H9 (cell line): ENCODE measurements at regions not wholly inside any gene's neighbourhood (a gene's known extent, or its start where the extent isn't known, plus 50 kb on each side); places are given as distances from the start of the nearest gene placed in this dataset.

Source experiments
- DNase-seq: peaks from one replicate; pipeline ENCODE4 v3.0.0-alpha.2; 2017
- H2AFZ ChIP-seq: one replicate; pipeline ENCODE4 v1.6.1; 2013; ENCODE audit warnings: mild to moderate bottlenecking, low read length, control low read depth, moderate library complexity
- H2AK5ac ChIP-seq: 2 replicates; pipeline ENCODE4 v1.6.1; 2013; ENCODE audit warnings: low read length, control low read depth, mixed read lengths; ENCODE audit not compliant: insufficient read length
- H2BK120ac ChIP-seq: one replicate; pipeline ENCODE4 v1.6.1; 2013; ENCODE audit warnings: low read depth, mild to moderate bottlenecking, low read length, control low read depth, inconsistent platforms; ENCODE audit not compliant: poor library complexity, severe bottlenecking
- H2BK12ac ChIP-seq: 2 replicates; pipeline ENCODE4 v1.6.1; 2013; ENCODE audit warnings: low read length, control low read depth, mixed read lengths, low read depth; ENCODE audit not compliant: insufficient read length
- H2BK15ac ChIP-seq: 2 replicates; pipeline ENCODE4 v1.6.1; 2013; ENCODE audit warnings: low read depth, low read length, control low read depth
- H2BK20ac ChIP-seq: one replicate; pipeline ENCODE4 v1.6.1; 2013; ENCODE audit warnings: low read depth, mild to moderate bottlenecking, low read length, control low read depth, inconsistent platforms; ENCODE audit not compliant: poor library complexity, severe bottlenecking
- H2BK5ac ChIP-seq: 2 replicates; pipeline ENCODE4 v1.6.1; 2013; ENCODE audit warnings: low read length, control low read depth, mixed read lengths; ENCODE audit not compliant: insufficient read length
- H3K14ac ChIP-seq: 2 replicates; pipeline ENCODE4 v1.6.1; 2013; ENCODE audit warnings: low read length, control low read depth; ENCODE audit not compliant: insufficient read depth
- H3K18ac ChIP-seq: 2 replicates; pipeline ENCODE4 v1.6.1; 2013; ENCODE audit warnings: low read depth, mild to moderate bottlenecking, mixed read lengths, low read length, control low read depth; ENCODE audit not compliant: insufficient read length
- H3K23ac ChIP-seq: 2 replicates; pipeline ENCODE4 v1.6.1; 2013; ENCODE audit warnings: low read length, control low read depth, mixed read lengths, low read depth; ENCODE audit not compliant: insufficient read length
- H3K23me2 ChIP-seq: 2 replicates; pipeline ENCODE4 v1.6.1; 2013; ENCODE audit warnings: low read depth, mild to moderate bottlenecking, mixed read lengths, low read length, control low read depth; ENCODE audit not compliant: insufficient read length, poor library complexity, severe bottlenecking
- H3K27ac ChIP-seq: 2 replicates; pipeline ENCODE4 v1.5.1; 2013; ENCODE audit warnings: low read length, control low read depth, mixed read lengths, low read depth; ENCODE audit not compliant: insufficient read length
- H3K27me3 ChIP-seq: 2 replicates; pipeline ENCODE4 v1.6.1; 2013; ENCODE audit warnings: low read length, control low read depth, inconsistent platforms; ENCODE audit not compliant: insufficient read depth
- H3K4ac ChIP-seq: 2 replicates; pipeline ENCODE4 v1.6.1; 2013; ENCODE audit warnings: low read depth, mild to moderate bottlenecking, control low read depth, inconsistent platforms, low read length, moderate library complexity
- H3K4me1 ChIP-seq: 2 replicates; pipeline ENCODE4 v1.6.1; 2013; ENCODE audit warnings: low read length, control low read depth, inconsistent platforms; ENCODE audit not compliant: insufficient read depth
- H3K4me2 ChIP-seq: 2 replicates; pipeline ENCODE4 v1.6.1; 2013; ENCODE audit warnings: low read length, control low read depth, mixed read lengths; ENCODE audit not compliant: insufficient read length, insufficient read depth
- H3K56ac ChIP-seq: 2 replicates; pipeline ENCODE4 v1.6.1; 2013; ENCODE audit warnings: low read depth, mild to moderate bottlenecking, mixed read lengths, low read length, control low read depth; ENCODE audit not compliant: insufficient read length
- H3K79me1 ChIP-seq: 2 replicates; pipeline ENCODE4 v1.6.1; 2013; ENCODE audit warnings: low read depth, mild to moderate bottlenecking, moderate library complexity, low read length, control low read depth, inconsistent platforms; ENCODE audit not compliant: insufficient read depth, poor library complexity, severe bottlenecking
- H3K79me2 ChIP-seq: 2 replicates; pipeline ENCODE4 v1.6.1; 2013; ENCODE audit warnings: low read length, control low read depth, inconsistent platforms; ENCODE audit not compliant: insufficient read depth
- H3K9ac ChIP-seq: 2 replicates; pipeline ENCODE4 v1.6.1; 2013; ENCODE audit warnings: low read length, control low read depth, mixed read lengths; ENCODE audit not compliant: insufficient read length; ENCODE audit errors: extremely low read depth
- H3K9me3 ChIP-seq: one replicate; pipeline ENCODE4 v1.6.1; 2013; ENCODE audit warnings: low read depth, low read length, inconsistent platforms; ENCODE audit not compliant: control insufficient read depth
- H3T11ph ChIP-seq: one replicate; pipeline ENCODE4 v1.6.1; 2013; ENCODE audit warnings: mild to moderate bottlenecking, low read length, control low read depth, inconsistent platforms
- H4K20me1 ChIP-seq: one replicate; pipeline ENCODE4 v1.6.1; 2013; ENCODE audit not compliant: control insufficient read depth, insufficient read length, insufficient read depth
- H4K5ac ChIP-seq: 2 replicates; pipeline ENCODE4 v1.6.1; 2013; ENCODE audit warnings: low read depth, mild to moderate bottlenecking, mixed read lengths, low read length, control low read depth; ENCODE audit not compliant: insufficient read length
- H4K8ac ChIP-seq: replicated peaks from 2 replicates; pipeline ENCODE4 v1.6.1; 2013; ENCODE audit warnings: low read length, control low read depth, mixed read lengths, low read depth; ENCODE audit not compliant: insufficient read length
- H4K91ac ChIP-seq: 2 replicates; pipeline ENCODE4 v1.6.1; 2013; ENCODE audit warnings: low read depth, mild to moderate bottlenecking, moderate library complexity, mixed read lengths, low read length, control low read depth; ENCODE audit not compliant: insufficient read length
- H3K27ac Mint-ChIP-seq, 3 experiments: 2 replicates in 2 of 3; 3 replicates in 1 of 3; pipeline ENCODE4 v1.8.0; 2020 to 2021; ENCODE audit warnings: mixed read lengths in 3 of 3, mild to moderate bottlenecking in 1 of 3, moderate library complexity in 1 of 3
- H3K27me3 Mint-ChIP-seq: 2 replicates; pipeline ENCODE4 v1.8.0; 2021; ENCODE audit warnings: low read depth, mild to moderate bottlenecking, moderate library complexity, mixed read lengths
- H3K36me3 Mint-ChIP-seq, 3 experiments: 2 replicates in 2 of 3; 3 replicates in 1 of 3; pipeline ENCODE4 v1.8.0; 2020 to 2021; ENCODE audit warnings: low read depth in 3 of 3, mixed read lengths in 3 of 3; ENCODE audit not compliant: insufficient read depth in 1 of 3
- H3K4me1 Mint-ChIP-seq, 2 experiments: 2 replicates each; pipeline ENCODE4 v1.8.0; 2020; ENCODE audit warnings: mixed read lengths in 2 of 2
- H3K4me3 Mint-ChIP-seq, 2 experiments: 2 replicates in 1 of 2; 3 replicates in 1 of 2; pipeline ENCODE4 v1.8.0; 2020 to 2021; ENCODE audit warnings: mild to moderate bottlenecking in 2 of 2, mixed read lengths in 2 of 2, moderate library complexity in 1 of 2
- H3K9me3 Mint-ChIP-seq, 2 experiments: 2 replicates in 1 of 2; 3 replicates in 1 of 2; pipeline ENCODE4 v1.8.0; 2020; ENCODE audit warnings: mild to moderate bottlenecking in 2 of 2, mixed read lengths in 2 of 2, moderate library complexity in 1 of 2
- CTCF ChIP-seq: fragments of 200-600 bp; sonication (generic); conservative IDR thresholded peaks from 3 replicates; pipeline ENCODE4 v1.8.0; 2021; ENCODE audit warnings: antibody characterized with exemption, mild to moderate bottlenecking
- WGBS: extraction: QIAGEN DNeasy Blood & Tissue Kit; methylation state at CpG from one replicate; pipeline ENCODE4 v1.1.7; 2013; ENCODE audit warnings: missing lambda C conversion rate, low lambda C conversion rate, mixed read lengths; ENCODE audit not compliant: insufficient read length; ENCODE audit errors: extremely low coverage; 5-methylcytosine and 5-hydroxymethylcytosine counted together

DNA sequence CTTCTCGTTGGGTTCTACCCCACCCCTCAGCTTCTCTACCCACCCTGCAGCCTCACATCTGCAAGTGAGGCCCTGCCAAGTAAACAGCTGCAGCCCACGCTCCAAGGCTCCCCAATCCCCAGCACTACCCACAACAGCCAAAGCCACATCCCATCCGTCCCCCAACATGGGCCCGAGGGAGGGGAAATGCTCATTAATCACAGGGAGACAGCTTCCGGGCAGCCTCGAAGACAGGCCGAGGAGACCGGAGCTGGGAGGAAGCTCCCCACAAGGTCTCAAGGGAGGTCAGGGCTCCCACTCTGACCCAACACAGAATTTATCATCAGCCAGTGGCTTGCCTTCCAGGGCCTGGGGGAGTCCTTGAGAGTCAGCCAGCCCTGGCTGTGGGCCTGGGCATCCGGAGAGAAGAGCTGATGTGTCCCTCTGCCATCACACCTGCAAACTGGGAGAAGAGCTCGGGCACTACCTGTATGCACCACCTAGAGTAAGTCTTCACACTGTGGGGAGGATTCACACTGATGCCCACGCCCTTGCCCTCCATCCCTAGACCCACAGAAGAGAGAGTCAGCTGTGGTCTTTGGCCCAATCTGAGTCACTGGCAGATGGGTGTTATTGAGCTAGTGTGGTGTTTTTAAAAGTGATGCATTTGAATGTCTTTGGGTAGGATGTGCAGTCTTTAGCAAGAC, 115.5 kb upstream of the ZMIZ1 start:
- Histone ChIP-seq H2BK20ac (no peak overlapping the region), H3K27me3 (no peaks in the 10 kb centered on the region), H3K79me2 (no peaks in the 10 kb centered on the region), H2BK12ac (no peak overlapping the region), H3K4me1 (no peaks in the 10 kb centered on the region), H2AFZ (no peak overlapping the region), H3K79me1 (no peaks in the 10 kb centered on the region), H3K9me3 (no peaks in the 10 kb centered on the region), H3K4ac (no peak overlapping the region), H3T11ph (no peak overlapping the region), H3K23me2 (no peaks in the 10 kb centered on the region), H3K9ac (no peak overlapping the region), H4K5ac (no peak overlapping the region), H4K91ac (no peak overlapping the region), H2AK5ac (no peak overlapping the region), H2BK5ac (no peak overlapping the region), H3K56ac (no peak overlapping the region), H2BK120ac (no peak overlapping the region), H4K8ac (no peak overlapping the region), H3K14ac (no peak overlapping the region; the same call in 1 of the 2 replicates), H2BK15ac (no peak overlapping the region), H4K20me1 (no peaks in the 10 kb centered on the region), H3K18ac (no peak overlapping the region), H3K23ac (no peak overlapping the region), H3K27ac (no peak overlapping the region), H3K4me2 (no peak overlapping the region)
- whole genome bisulfite sequencing = no CpG with 5 or more reads among the region's 11 CpGs
- H3K27ac Mint-ChIP-seq = no peak overlapping the region
- no peak for DNase-seq
- H3K4me1 Mint-ChIP-seq = peaks cover 6 to 8% of the 10 kb centered on the region in 2 experiments
- no peak overlapping the region for H3K4me3 Mint-ChIP-seq
- no peaks in the 10 kb centered on the region; a peak in 1 of 7 replicates for H3K36me3 Mint-ChIP-seq
- H3K27me3 Mint-ChIP-seq = peaks cover 12% of the 10 kb centered on the region
- no peaks in the 10 kb centered on the region; a peak in 1 of 5 replicates for H3K9me3 Mint-ChIP-seq
- no peak for TF ChIP-seq CTCF
